Neuronal stem cell (in vitro differentiated cells): ENCODE measurements at regions not wholly inside any gene's neighbourhood (a gene's known extent, or its start where the extent isn't known, plus 50 kb on each side); places are given as distances from the start of the nearest gene placed in this dataset.

Experiments used
- DNase-seq: peaks from one replicate; pipeline ENCODE4 v3.0.0-alpha.2; 2013; ENCODE audit warnings: low spot score
- H2AFZ ChIP-seq: one replicate; pipeline ENCODE4 v1.6.1; 2013; ENCODE audit warnings: mild to moderate bottlenecking, low read length, inconsistent platforms
- H2AK5ac ChIP-seq: 2 replicates; pipeline ENCODE4 v1.6.1; 2013; ENCODE audit warnings: low read depth, mild to moderate bottlenecking, inconsistent platforms, low read length, moderate library complexity, mixed read lengths
- H2BK120ac ChIP-seq: 2 replicates; pipeline ENCODE4 v1.6.1; 2013; ENCODE audit warnings: low read depth, mild to moderate bottlenecking, inconsistent platforms, low read length, moderate library complexity, mixed read lengths
- H2BK12ac ChIP-seq: one replicate; pipeline ENCODE4 v1.6.1; 2013; ENCODE audit warnings: low read length, inconsistent platforms
- H2BK15ac ChIP-seq: 2 replicates; pipeline ENCODE4 v1.6.1; 2013; ENCODE audit warnings: mild to moderate bottlenecking, low read length, inconsistent platforms, mixed read lengths
- H2BK5ac ChIP-seq: one replicate; pipeline ENCODE4 v1.6.1; 2013; ENCODE audit warnings: inconsistent platforms, mild to moderate bottlenecking, low read length, moderate library complexity
- H3K14ac ChIP-seq: one replicate; pipeline ENCODE4 v1.6.1; 2013; ENCODE audit warnings: low read length, inconsistent platforms
- H3K18ac ChIP-seq: 2 replicates; pipeline ENCODE4 v1.6.1; 2013; ENCODE audit warnings: low read length, inconsistent platforms
- H3K23ac ChIP-seq: 2 replicates; pipeline ENCODE4 v1.6.1; 2013; ENCODE audit warnings: low read depth, mild to moderate bottlenecking, mixed read lengths, low read length, inconsistent platforms; ENCODE audit not compliant: poor library complexity
- H3K27ac ChIP-seq: replicated peaks from 3 replicates; pipeline ENCODE4 v1.5.1; 2013; ENCODE audit warnings: low read length, inconsistent platforms
- H3K27me3 ChIP-seq, 3 experiments: 2 replicates each; pipeline ENCODE4 v1.6.1; 2013; ENCODE audit warnings: low read length in 3 of 3, mild to moderate bottlenecking in 2 of 3, inconsistent platforms in 1 of 3, low read depth in 1 of 3, mixed read lengths in 1 of 3, moderate library complexity in 1 of 3; ENCODE audit not compliant: control insufficient read depth in 3 of 3, insufficient read depth in 3 of 3
- H3K36me3 ChIP-seq, 2 donors: replicated peaks in 1 of 2; 2 replicates each; pipeline ENCODE4 v1.6.1; 2013; ENCODE audit warnings: low read length in 2 of 2; ENCODE audit not compliant: control insufficient read depth in 2 of 2, insufficient read depth in 2 of 2
- H3K4ac ChIP-seq: 2 replicates; pipeline ENCODE4 v1.6.1; 2013; ENCODE audit warnings: inconsistent platforms, mild to moderate bottlenecking, low read length, moderate library complexity
- H3K4me1 ChIP-seq, 2 donors: 1 replicate in 1 of 2; 2 replicates in 1 of 2; pipeline ENCODE4 v1.6.1; 2013; ENCODE audit warnings: low read length in 2 of 2, low read depth in 1 of 2; ENCODE audit not compliant: control insufficient read depth in 2 of 2, insufficient read depth in 1 of 2
- H3K4me2 ChIP-seq: one replicate; pipeline ENCODE4 v1.6.1; 2013; ENCODE audit warnings: mild to moderate bottlenecking, low read length, inconsistent platforms; ENCODE audit not compliant: insufficient read depth, poor library complexity, severe bottlenecking
- H3K4me3 ChIP-seq, 2 donors: 2 replicates each; pipeline ENCODE4 v1.5.1; 2013; ENCODE audit warnings: low read length in 2 of 2, mild to moderate bottlenecking in 2 of 2, inconsistent platforms in 1 of 2, moderate library complexity in 1 of 2
- H3K79me1 ChIP-seq: one replicate; pipeline ENCODE4 v1.6.1; 2013; ENCODE audit warnings: low read depth, mild to moderate bottlenecking, inconsistent platforms, low read length, moderate library complexity
- H3K9ac ChIP-seq: one replicate; pipeline ENCODE4 v1.6.1; 2013; ENCODE audit warnings: mild to moderate bottlenecking, low read depth, low read length, inconsistent platforms; ENCODE audit not compliant: poor library complexity
- H3K9me3 ChIP-seq, 2 donors: replicated peaks in 1 of 2; 2 replicates each; pipeline versions ENCODE3 to v1.6.1; 2013; ENCODE audit warnings: low read length in 2 of 2, mild to moderate bottlenecking in 2 of 2, inconsistent platforms in 1 of 2, low read depth in 1 of 2, mixed read lengths in 1 of 2, moderate library complexity in 1 of 2; ENCODE audit not compliant: control insufficient read depth in 2 of 2, insufficient read depth in 1 of 2
- H4K8ac ChIP-seq: one replicate; pipeline ENCODE4 v1.6.1; 2013; ENCODE audit warnings: low read depth, mild to moderate bottlenecking, inconsistent platforms, low read length, moderate library complexity
- H4K91ac ChIP-seq: one replicate; pipeline ENCODE4 v1.6.1; 2013; ENCODE audit warnings: low read length, low read depth, mild to moderate bottlenecking, inconsistent platforms; ENCODE audit not compliant: poor library complexity
- WGBS, 2 donors: extraction: QIAGEN DNeasy Blood & Tissue Kit; methylation state at CpG; one replicate each; pipeline ENCODE4 v1.1.7; 2013; ENCODE audit warnings: missing lambda C conversion rate in 2 of 2, mixed read lengths in 1 of 2; ENCODE audit not compliant: insufficient read length in 2 of 2, insufficient replicate concordance in 1 of 2; ENCODE audit errors: extremely low coverage in 2 of 2; 5-methylcytosine and 5-hydroxymethylcytosine counted together

DNA sequence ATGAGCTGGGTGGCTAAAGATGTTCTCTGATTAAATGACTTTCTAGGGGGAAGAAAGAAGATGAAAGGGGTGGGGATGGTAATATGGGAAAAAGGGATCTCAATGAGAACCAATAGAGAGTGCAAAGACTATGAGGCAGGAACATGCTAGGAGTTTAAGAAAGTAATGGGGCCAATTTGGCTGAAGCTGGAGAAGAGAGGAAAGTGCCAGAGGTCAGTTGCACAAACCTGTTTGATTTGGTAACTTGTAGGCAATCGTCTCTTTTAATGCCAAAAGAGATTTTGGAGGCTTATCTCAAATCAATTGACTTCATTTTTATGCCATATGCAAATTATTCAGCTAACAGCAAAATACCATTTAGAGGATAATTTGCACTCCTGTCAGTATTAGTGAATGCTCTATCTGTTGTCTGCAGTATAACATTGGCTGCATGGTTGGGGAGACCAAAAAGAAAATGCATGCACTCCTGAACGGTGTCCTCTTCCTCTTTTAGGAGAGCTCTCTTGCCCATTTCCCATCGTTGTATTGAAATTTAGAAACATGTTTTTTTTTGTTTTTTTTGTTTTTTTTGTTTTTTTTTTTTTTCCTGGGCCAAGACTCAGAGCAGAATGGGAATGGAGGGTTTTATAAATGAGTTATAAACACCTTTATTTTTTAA lies 193.9 kb downstream of the BTBD3 start:
- H3K9ac ChIP-seq = no peak overlapping the region

DNA sequence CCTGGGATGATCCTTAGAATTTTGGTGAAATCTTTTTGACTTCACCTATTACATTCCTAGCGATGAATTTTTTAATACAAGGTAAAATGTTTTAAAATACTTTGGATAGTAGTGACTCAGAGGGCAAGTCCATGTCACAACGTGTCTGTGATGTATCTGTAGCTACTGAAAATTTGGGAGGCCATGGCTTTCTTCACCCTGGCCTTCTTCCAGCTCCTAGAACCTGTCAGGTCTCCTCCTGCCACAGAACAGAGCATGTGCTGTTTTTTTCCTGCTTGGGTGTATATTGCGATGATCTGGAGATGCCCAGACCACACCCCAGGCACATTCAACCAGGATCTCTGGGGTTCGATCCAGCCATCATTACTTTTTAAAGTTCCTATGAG lies 194.4 kb downstream of the BTBD3 start:
- Histone ChIP-seq H3K23ac (no peak overlapping the region), H3K14ac (peak overlapping the region; percentile 50), H2AFZ (no peak overlapping the region), H3K4me1 (no peaks in the 10 kb centered on the region), H3K18ac (no peak overlapping the region), H4K91ac (no peak overlapping the region), H3K79me1 (peaks cover 2% of the 10 kb centered on the region), H3K27me3 (no peaks in the 10 kb centered on the region), H3K36me3 (no peaks in the 10 kb centered on the region), H3K9me3 (no peaks in the 10 kb centered on the region), H4K8ac (no peak overlapping the region), H3K4me2 (no peak overlapping the region), H2BK120ac (no peak overlapping the region), H2AK5ac (no peak overlapping the region), H2BK5ac (no peak overlapping the region), H3K4ac (no peak overlapping the region), H2BK15ac (no peak overlapping the region), H3K4me3 (no peak overlapping the region), H3K27ac (no peak overlapping the region), H3K9ac (no peak overlapping the region), H2BK12ac (no peak overlapping the region)
- no CpG with 5 or more reads among the region's 4 CpGs for WGBS, 2 donors
- no peak for DNase-seq

More for the DNA sequence above, 193.9 kb downstream of the BTBD3 start:
- no peaks in the 10 kb centered on the region for H3K27me3 ChIP-seq
- H2BK15ac ChIP-seq = no peak overlapping the region
- H3K36me3 ChIP-seq = no peaks in the 10 kb centered on the region
- no peak overlapping the region for H3K4ac ChIP-seq
- H3K4me2 ChIP-seq = no peak overlapping the region
- no peak overlapping the region for H2AK5ac ChIP-seq
- no peaks in the 10 kb centered on the region for H3K4me1 ChIP-seq
- no peak overlapping the region for H3K4me3 ChIP-seq
- no peak overlapping the region for H2AFZ ChIP-seq
- no peak overlapping the region for H4K8ac ChIP-seq
- no peak overlapping the region for H2BK12ac ChIP-seq
- no peak overlapping the region for H4K91ac ChIP-seq
- no peak overlapping the region for H3K14ac ChIP-seq
- H3K79me1 ChIP-seq = peaks cover 2% of the 10 kb centered on the region
- no peak overlapping the region for H3K18ac ChIP-seq
- H3K9me3 ChIP-seq = no peaks in the 10 kb centered on the region
- H3K23ac ChIP-seq = no peak overlapping the region
- no CpG with 5 or more reads among the region's 3 CpGs for WGBS, 2 donors
- no peak overlapping the region for H3K27ac ChIP-seq
- H2BK120ac ChIP-seq = no peak overlapping the region
- no peak overlapping the region for H2BK5ac ChIP-seq
- no peak for DNase-seq

DNA sequence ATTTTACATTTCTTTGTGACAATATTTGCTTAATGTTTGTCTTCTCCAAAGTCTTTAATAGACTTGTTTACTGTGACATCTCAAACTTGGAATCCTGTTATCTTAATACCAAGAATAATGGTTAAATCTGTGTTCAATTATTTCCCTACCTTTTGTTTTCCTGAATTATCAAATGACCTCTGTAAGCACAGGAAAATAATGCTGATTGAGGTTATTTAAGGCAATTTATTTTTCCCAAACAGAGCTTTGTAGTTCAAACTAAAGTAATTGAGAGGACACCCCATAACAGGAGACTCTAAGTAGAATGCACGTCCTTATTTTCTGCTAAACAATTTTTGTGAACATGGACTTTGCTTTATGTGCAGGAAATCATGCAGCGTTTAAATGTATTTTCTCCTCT lies 195.0 kb downstream of the BTBD3 start:
- Histone ChIP-seq H3K27me3 (no peaks in the 10 kb centered on the region), H4K91ac (no peak overlapping the region), H3K27ac (no peak overlapping the region), H3K14ac (no peak overlapping the region), H3K9me3 (no peaks in the 10 kb centered on the region), H3K23ac (no peak overlapping the region), H3K36me3 (no peaks in the 10 kb centered on the region), H2AFZ (no peak overlapping the region), H4K8ac (no peak overlapping the region), H3K9ac (no peak overlapping the region), H3K4me2 (no peak overlapping the region), H2AK5ac (no peak overlapping the region), H2BK120ac (no peak overlapping the region), H2BK15ac (no peak overlapping the region), H3K18ac (no peak overlapping the region), H3K4me3 (no peak overlapping the region), H2BK12ac (no peak overlapping the region), H3K4me1 (no peaks in the 10 kb centered on the region), H2BK5ac (no peak overlapping the region), H3K4ac (no peak overlapping the region), H3K79me1 (peaks cover 2% of the 10 kb centered on the region)
- DNase-seq = no peak
- no CpG with 5 or more reads among the region's 2 CpGs for WGBS, 2 donors

DNA sequence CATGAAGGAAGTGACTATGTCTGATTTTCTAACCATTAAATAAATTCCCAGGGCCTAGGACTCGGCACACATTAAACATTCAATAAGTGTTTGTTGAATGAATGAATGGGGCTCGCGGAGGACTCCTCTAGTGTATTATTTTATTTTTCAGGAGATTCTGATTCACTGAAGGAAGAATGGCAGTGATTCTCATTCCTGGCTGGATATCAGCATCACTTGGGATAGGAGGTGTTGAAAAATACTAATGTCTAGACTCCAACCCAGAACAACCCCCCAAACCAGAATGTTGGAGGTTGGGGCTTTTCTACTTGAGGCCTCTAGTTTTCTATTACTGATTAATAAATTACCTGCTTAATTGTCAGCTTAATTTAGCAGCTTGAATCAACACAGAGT lies 195.4 kb downstream of the BTBD3 start:
- WGBS, 2 donors = no CpG with 5 or more reads among the region's 3 CpGs
- no peak overlapping the region for H4K91ac ChIP-seq
- H2AFZ ChIP-seq = no peak overlapping the region
- peaks cover 2% of the 10 kb centered on the region for H3K79me1 ChIP-seq
- no peak for DNase-seq
- no peak overlapping the region for H3K18ac ChIP-seq
- H2BK12ac ChIP-seq = no peak overlapping the region
- H3K4me2 ChIP-seq = no peak overlapping the region
- H2BK15ac ChIP-seq = no peak overlapping the region
- no peaks in the 10 kb centered on the region for H3K4me1 ChIP-seq
- H3K9ac ChIP-seq = no peak overlapping the region
- no peak overlapping the region for H3K4me3 ChIP-seq
- no peak overlapping the region for H4K8ac ChIP-seq
- H3K14ac ChIP-seq = no peak overlapping the region
- H2BK5ac ChIP-seq = no peak overlapping the region
- H3K9me3 ChIP-seq = no peaks in the 10 kb centered on the region
- no peak overlapping the region for H2BK120ac ChIP-seq
- no peak overlapping the region for H2AK5ac ChIP-seq
- H3K23ac ChIP-seq = no peak overlapping the region
- no peaks in the 10 kb centered on the region for H3K36me3 ChIP-seq
- no peak overlapping the region for H3K4ac ChIP-seq
- H3K27me3 ChIP-seq = no peaks in the 10 kb centered on the region
- H3K27ac ChIP-seq = no peak overlapping the region
